Calu3 (cell line): ENCODE measurements at regions not wholly inside any gene's neighbourhood (a gene's known extent, or its start where the extent isn't known, plus 50 kb on each side); places are given as distances from the start of the nearest gene placed in this dataset.
"Not testable (repeated sequence)": the region's sequence is repeated elsewhere in the genome, so short reads cannot be mapped to it uniquely, and the experiment has no call there.

ENCODE experiments used
- BruUV-seq: library from RNA; stranded (reverse); fragments of 400-500 nt; replicated peaks from 2 replicates; lab custom pipeline; 2021; lab: Mats Ljungman, UMichigan
- CTCF ChIA-PET: fragments of 300-600 bp; sonication (Branson Sonifier 250); formaldehyde crosslinking; loops from one replicate; lab custom pipeline; 2022; ENCODE audit warnings: antibody characterized with exemption; lab: Charles Lee
- DNase-seq: peaks from one replicate; pipeline ENCODE4 v3.0.0; 2022
- H3K27ac Mint-ChIP-seq: one replicate; pipeline ENCODE4 v1.8.0; 2022; ENCODE audit warnings: mixed read lengths; ENCODE audit not compliant: unreplicated experiment
- H3K27me3 Mint-ChIP-seq: one replicate; pipeline ENCODE4 v1.8.0; 2022; ENCODE audit warnings: mixed read lengths; ENCODE audit not compliant: unreplicated experiment
- H3K36me3 Mint-ChIP-seq: one replicate; pipeline ENCODE4 v1.8.0; 2022; ENCODE audit warnings: mild to moderate bottlenecking, moderate library complexity, mixed read lengths; ENCODE audit not compliant: insufficient read depth, unreplicated experiment
- H3K4me1 Mint-ChIP-seq: one replicate; pipeline ENCODE4 v1.8.0; 2022; ENCODE audit warnings: mild to moderate bottlenecking, low read depth, mixed read lengths; ENCODE audit not compliant: unreplicated experiment
- H3K4me3 Mint-ChIP-seq: one replicate; pipeline ENCODE4 v1.8.0; 2022; ENCODE audit warnings: mild to moderate bottlenecking, low read depth, moderate library complexity, mixed read lengths; ENCODE audit not compliant: unreplicated experiment
- H3K9me3 Mint-ChIP-seq: one replicate; pipeline ENCODE4 v1.8.0; 2022; ENCODE audit warnings: low read depth, mixed read lengths; ENCODE audit not compliant: unreplicated experiment
- intact Hi-C: fragments of 100-400 bp; cut with micrococcal nuclease; formaldehyde crosslinking; loops from one replicate; pipeline ENCODE4 v1.10.0; 2022; ENCODE audit not compliant: unreplicated experiment

GRCh38 chr6:26766203-26766902, 106.8 kb upstream of the ZNF322 start:
- H3K4me1 Mint-ChIP-seq, result not testable (repeated sequence)

GRCh38 chr6:26770941-26771666, 111.6 kb upstream of the ZNF322 start:
- intact Hi-C loops, H3K27ac Mint-ChIP-seq, BruUV-seq, H3K4me1 Mint-ChIP-seq, H3K36me3 Mint-ChIP-seq, DNase-seq, H3K9me3 Mint-ChIP-seq, CTCF ChIA-PET, H3K27me3 Mint-ChIP-seq, H3K4me3 Mint-ChIP-seq: not testable (repeated sequence)

More at GRCh38 chr6:26766203-26766902, 106.8 kb upstream of the ZNF322 start:
- H3K36me3 Mint-ChIP-seq, H3K27me3 Mint-ChIP-seq, H3K27ac Mint-ChIP-seq, intact Hi-C loops, H3K9me3 Mint-ChIP-seq, DNase-seq, BruUV-seq, H3K4me3 Mint-ChIP-seq, CTCF ChIA-PET: not testable (repeated sequence)

GRCh38 chr6:26773414-26773813, 113.9 kb upstream of the ZNF322 start:
- CTCF ChIA-PET, H3K9me3 Mint-ChIP-seq, DNase-seq, BruUV-seq, H3K4me3 Mint-ChIP-seq, H3K4me1 Mint-ChIP-seq, H3K36me3 Mint-ChIP-seq, H3K27ac Mint-ChIP-seq, intact Hi-C loops, H3K27me3 Mint-ChIP-seq: not testable (repeated sequence)

- DNase-seq, H3K4me3 Mint-ChIP-seq, BruUV-seq, CTCF ChIA-PET, H3K9me3 Mint-ChIP-seq, H3K36me3 Mint-ChIP-seq, intact Hi-C loops, H3K27ac Mint-ChIP-seq, H3K27me3 Mint-ChIP-seq, H3K4me1 Mint-ChIP-seq: not testable (repeated sequence)
Observed at GRCh38 chr6:26780563-26780962, 121.0 kb upstream of the ZNF322 start.

- H3K9me3 Mint-ChIP-seq, intact Hi-C loops, H3K27me3 Mint-ChIP-seq, H3K27ac Mint-ChIP-seq, H3K4me1 Mint-ChIP-seq, DNase-seq, BruUV-seq, H3K36me3 Mint-ChIP-seq, H3K4me3 Mint-ChIP-seq, CTCF ChIA-PET: not testable (repeated sequence)
Observed at GRCh38 chr6:26795474-26796307, 136.1 kb upstream of the ZNF322 start.

DNA sequence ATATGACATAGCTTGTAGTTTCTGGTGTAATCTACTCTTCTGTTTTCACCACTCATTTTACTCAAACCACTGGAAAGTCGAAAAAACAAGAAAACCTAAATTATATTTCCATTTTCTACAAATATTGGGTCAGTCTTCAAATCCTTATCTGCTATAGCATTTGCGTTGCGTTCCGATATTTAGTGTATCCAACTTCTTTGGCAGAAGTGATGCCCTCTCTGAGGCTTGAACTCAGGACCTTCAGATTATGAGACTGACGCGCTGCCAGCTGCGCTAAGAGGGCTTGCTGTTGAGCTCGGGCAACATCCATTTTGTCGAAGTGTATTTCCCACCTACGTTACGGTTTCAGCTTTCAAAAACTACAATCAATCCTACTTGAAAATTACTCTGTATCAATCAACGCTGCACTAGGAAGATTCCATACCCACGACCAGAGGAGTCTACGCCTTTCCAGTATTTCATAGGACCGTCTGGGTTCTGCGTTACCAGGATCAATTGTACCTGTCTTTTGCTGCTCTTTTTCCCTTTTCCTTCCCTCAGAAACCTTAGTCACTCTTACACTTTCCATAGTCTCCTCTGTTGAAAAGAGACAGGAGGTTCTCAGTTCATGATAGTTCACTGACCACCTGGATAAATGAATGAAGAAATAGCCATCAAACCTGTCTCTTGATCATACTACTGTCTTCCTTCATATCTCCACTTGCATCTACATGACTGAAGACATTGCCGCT, 140.5 kb upstream of the ZNF322 start:
- H3K27me3 Mint-ChIP-seq, BruUV-seq, H3K4me3 Mint-ChIP-seq, CTCF ChIA-PET, H3K27ac Mint-ChIP-seq, H3K36me3 Mint-ChIP-seq, intact Hi-C loops, H3K4me1 Mint-ChIP-seq, H3K9me3 Mint-ChIP-seq, DNase-seq: not testable (repeated sequence)

- H3K4me3 Mint-ChIP-seq, DNase-seq, H3K36me3 Mint-ChIP-seq, CTCF ChIA-PET, BruUV-seq, H3K27me3 Mint-ChIP-seq, H3K9me3 Mint-ChIP-seq, H3K27ac Mint-ChIP-seq, intact Hi-C loops, H3K4me1 Mint-ChIP-seq: not testable (repeated sequence)
Observed at GRCh38 chr6:26803762-26804161, 144.2 kb upstream of the ZNF322 start.

- H3K36me3 Mint-ChIP-seq, H3K27ac Mint-ChIP-seq, BruUV-seq, H3K9me3 Mint-ChIP-seq, H3K27me3 Mint-ChIP-seq, H3K4me3 Mint-ChIP-seq, DNase-seq, CTCF ChIA-PET, H3K4me1 Mint-ChIP-seq, intact Hi-C loops: not testable (repeated sequence)
Observed at GRCh38 chr6:26811486-26812116, 152.1 kb upstream of the ZNF322 start.
